ENCODE measurements at regions not wholly inside any gene's neighbourhood (a gene's known extent, or its start where the extent isn't known, plus 50 kb on each side); places are given as distances from the start of the nearest gene placed in this dataset.

- TF ChIP-seq CTCF (IDR thresholded peaks at IDR 0.05 in 2 of 3, conservative IDR thresholded peaks at IDR 0.05 in 1 of 3; ENCODE audit: control insufficient read depth in 2 of 3, extremely low read depth in 1 of 3, insufficient read depth in 1 of 3, low read depth in 3 of 3, low read length in 3 of 3) (no peak), REST (IDR thresholded peaks at IDR 0.05; ENCODE audit: low read depth, low read length) (no peak), TCF7 (IDR thresholded peaks at IDR 0.05; ENCODE audit: borderline replicate concordance) (no peak), JUNB (IDR thresholded peaks at IDR 0.05) (no peak), BHLHE40 (IDR thresholded peaks at IDR 0.05; ENCODE audit: borderline replicate concordance in 1 of 2, low read depth in 2 of 2, low read length in 1 of 2) (no peak), JUND (IDR thresholded peaks at IDR 0.05; ENCODE audit: low read depth, low read length) (no peak)
These were observed 208.3 kb downstream of the TLE1 start for GRCh38 chr9:81480828-81481604.

Data from GM12878 (cell line).